Mesodermal cell (in vitro differentiated cells): ENCODE measurements at regions not wholly inside any gene's neighbourhood (a gene's known extent, or its start where the extent isn't known, plus 50 kb on each side); places are given as distances from the start of the nearest gene placed in this dataset.

ENCODE experiments used
- H3K27ac ChIP-seq: 2 replicates; pipeline ENCODE4 v1.7.0; 2013; ENCODE audit warnings: mild to moderate bottlenecking, low read depth, low read length, moderate library complexity; ENCODE audit not compliant: severe bottlenecking
- H3K36me3 ChIP-seq: 2 replicates; pipeline ENCODE4 v1.7.1; 2013; ENCODE audit warnings: mild to moderate bottlenecking, low read length, moderate library complexity; ENCODE audit not compliant: control insufficient read depth, insufficient read depth
- H3K4me1 ChIP-seq: one replicate; pipeline ENCODE4 v1.7.1; 2013; ENCODE audit warnings: mild to moderate bottlenecking, low read length; ENCODE audit not compliant: insufficient read depth, control insufficient read depth, poor library complexity, severe bottlenecking
- H3K4me3 ChIP-seq: 2 replicates; pipeline ENCODE4 v1.7.0; 2013; ENCODE audit warnings: low read length, control low read depth, mild to moderate bottlenecking; ENCODE audit not compliant: insufficient read depth, poor library complexity, severe bottlenecking; ENCODE audit errors: extremely low read depth
- H3K9me3 ChIP-seq: 2 replicates; pipeline ENCODE4 v1.7.1; 2013; ENCODE audit warnings: mild to moderate bottlenecking, low read length, moderate library complexity; ENCODE audit not compliant: control insufficient read depth
- WGBS, 2 experiments: methylation state at CpG; one replicate each; pipeline ENCODE4 v1.1.5; 2013; ENCODE audit warnings: missing lambda C conversion rate in 2 of 2; ENCODE audit not compliant: insufficient coverage in 2 of 2; 5-methylcytosine and 5-hydroxymethylcytosine counted together

DNA sequence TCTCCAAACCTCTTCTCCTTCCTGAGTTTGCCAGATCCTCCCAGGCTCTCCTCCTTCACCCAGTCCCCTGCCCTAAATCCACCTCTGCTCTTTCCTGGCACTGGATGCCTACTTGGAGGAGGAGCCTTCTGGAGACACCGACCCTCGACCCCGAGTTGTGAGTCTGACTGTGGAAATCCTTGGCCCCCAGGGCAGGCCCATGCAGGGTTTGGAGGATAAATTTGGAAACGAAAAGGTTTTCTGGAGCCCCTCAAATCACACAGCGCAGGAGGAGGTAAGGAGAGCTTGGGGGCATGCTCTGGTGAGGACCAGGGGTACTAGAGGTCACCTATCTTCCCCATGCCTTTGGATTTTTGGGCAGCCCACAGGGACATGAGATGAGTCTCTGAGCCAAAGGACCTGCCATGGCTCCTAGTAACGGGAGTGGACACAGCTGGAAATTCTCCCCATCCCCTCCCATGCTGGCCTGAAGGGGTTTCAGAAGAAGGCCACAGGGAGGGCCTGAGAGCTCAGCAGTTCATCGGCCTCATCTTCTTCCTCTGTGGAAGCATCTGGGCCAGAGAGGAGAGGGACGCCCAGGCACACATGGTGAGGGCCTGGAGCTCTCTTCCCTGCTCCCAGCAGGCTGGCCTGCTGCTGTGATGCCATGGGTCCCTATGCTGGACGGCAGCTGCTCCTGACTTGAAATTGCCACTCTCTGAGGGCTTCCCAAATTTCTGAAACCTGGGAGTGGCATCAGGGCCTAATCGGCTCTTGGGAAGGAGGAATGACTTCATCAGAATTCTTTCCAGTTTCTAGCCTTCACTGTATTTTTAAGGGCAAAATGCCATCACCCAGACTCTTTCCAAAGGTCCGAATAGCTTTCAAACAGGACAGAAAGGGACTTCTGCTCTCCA lies 68.6 kb upstream of the ITGA11 start:
- Histone ChIP-seq H3K4me1 (peaks cover 16% of the 10 kb centered on the region), H3K36me3 (no peaks in the 10 kb centered on the region), H3K4me3 (no peak overlapping the region), H3K27ac (no peak overlapping the region), H3K9me3 (no peaks in the 10 kb centered on the region)
- 89 to 93% methylated on average over 6 to 8 of the region's 11 CpGs for WGBS, 2 experiments

DNA sequence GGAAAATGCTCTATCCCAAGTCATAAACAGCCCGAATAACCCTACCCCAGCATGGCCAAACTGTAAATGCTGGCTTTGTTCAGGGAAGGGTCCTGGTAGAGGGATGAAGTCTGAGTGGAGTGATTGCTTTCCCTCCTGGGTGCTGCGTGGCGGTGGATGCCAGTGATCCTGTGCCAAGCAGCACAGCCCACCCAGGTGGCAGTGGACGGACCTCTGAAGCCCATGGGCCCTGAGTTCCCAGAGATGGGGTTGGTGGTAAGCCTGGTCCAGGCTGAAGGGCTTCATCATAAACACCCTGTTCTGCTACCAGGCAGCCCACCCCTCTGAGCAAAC lies 69.3 kb upstream of the ITGA11 start:
- no peaks in the 10 kb centered on the region for H3K36me3 ChIP-seq
- H3K9me3 ChIP-seq = no peaks in the 10 kb centered on the region
- no peak overlapping the region for H3K4me3 ChIP-seq
- 100% methylated on average over 2 to 3 of the region's 4 CpGs for WGBS, 2 experiments
- peaks cover 16% of the 10 kb centered on the region for H3K4me1 ChIP-seq
- H3K27ac ChIP-seq = no peak overlapping the region

GRCh38 chr15:68501616-68502015 lies 69.7 kb upstream of the ITGA11 start:
- Histone ChIP-seq H3K4me1 (peaks cover 16% of the 10 kb centered on the region), H3K27ac (no peak overlapping the region), H3K36me3 (no peaks in the 10 kb centered on the region), H3K9me3 (no peaks in the 10 kb centered on the region), H3K4me3 (no peak overlapping the region)
- 92 to 100% methylated on average over 1 of the region's 2 CpGs for WGBS, 2 experiments

GRCh38 chr15:68502398-68502901 lies 70.5 kb upstream of the ITGA11 start:
- Histone ChIP-seq H3K27ac (no peak overlapping the region), H3K4me1 (peaks cover 13% of the 10 kb centered on the region), H3K4me3 (no peak overlapping the region), H3K9me3 (no peaks in the 10 kb centered on the region), H3K36me3 (no peaks in the 10 kb centered on the region)
- 88 to 94% methylated on average over 8 to 9 of the region's 11 CpGs for WGBS, 2 experiments

- Histone ChIP-seq H3K36me3 (no peaks in the 10 kb centered on the region), H3K27ac (no peak overlapping the region), H3K4me1 (peaks cover 13% of the 10 kb centered on the region), H3K9me3 (no peaks in the 10 kb centered on the region), H3K4me3 (no peak overlapping the region)
- WGBS, 2 experiments = 94 to 96% methylated on average over 5 to 6 of the region's 7 CpGs
Measured at GRCh38 chr15:68503213-68503612, 71.2 kb upstream of the ITGA11 start.

- Histone ChIP-seq H3K4me1 (peaks cover 13% of the 10 kb centered on the region), H3K4me3 (no peak overlapping the region), H3K9me3 (no peaks in the 10 kb centered on the region), H3K27ac (no peak overlapping the region), H3K36me3 (no peaks in the 10 kb centered on the region)
- WGBS, 2 experiments = 74 to 78% methylated on average over 9 to 11 of the region's 11 CpGs
Measured at GRCh38 chr15:68503791-68504680, 72.1 kb upstream of the ITGA11 start.

DNA sequence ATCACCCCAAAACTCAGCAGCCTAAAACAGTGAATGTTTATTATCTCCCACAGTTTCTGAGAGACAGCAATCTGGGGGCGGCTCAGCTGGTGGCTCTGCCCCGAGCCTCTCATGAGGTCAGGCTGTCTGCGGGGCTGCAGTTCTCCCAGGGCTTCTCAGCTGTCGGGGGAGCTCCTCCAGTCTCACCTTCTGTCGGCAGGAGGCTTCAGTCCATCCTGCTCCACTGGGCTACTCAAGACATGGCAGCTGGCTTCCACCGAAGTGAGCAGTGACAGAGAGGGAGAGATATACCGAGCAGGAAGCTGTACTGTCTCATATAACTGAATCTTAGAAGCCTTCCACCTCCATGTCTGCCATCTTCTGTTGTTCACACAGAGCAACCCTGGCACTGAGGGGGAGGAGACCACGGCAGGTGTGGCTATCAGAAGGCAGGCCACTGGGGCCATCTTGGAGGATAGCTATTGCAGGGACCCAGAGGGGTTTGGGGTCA lies 72.8 kb upstream of the ITGA11 start:
- 66 to 67% methylated on average over 5 to 6 of the region's 8 CpGs for WGBS, 2 experiments
- Histone ChIP-seq H3K36me3 (no peaks in the 10 kb centered on the region), H3K27ac (no peak overlapping the region), H3K9me3 (no peaks in the 10 kb centered on the region), H3K4me1 (peaks cover 13% of the 10 kb centered on the region), H3K4me3 (no peak overlapping the region)

DNA sequence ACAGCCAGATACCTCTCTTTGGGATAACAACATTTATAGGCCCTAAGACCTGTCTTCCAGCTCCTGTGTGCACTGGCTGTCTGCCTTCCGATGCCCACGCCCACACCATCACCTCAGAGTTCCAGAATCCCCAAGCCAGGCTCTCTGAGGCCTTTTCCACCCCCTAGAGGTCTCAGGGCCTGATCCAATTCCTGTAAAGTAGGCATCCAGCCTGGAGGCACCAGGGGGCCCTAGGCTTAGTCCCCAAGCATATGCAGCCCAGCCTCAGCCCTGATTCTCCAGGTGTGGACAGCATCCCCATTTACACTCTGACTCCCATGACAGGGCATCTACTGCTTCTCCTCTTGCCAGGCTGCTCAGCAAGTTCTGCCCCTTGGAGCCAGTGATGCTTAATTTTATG lies 72.7 kb upstream of the CORO2B start:
- Histone ChIP-seq H3K4me3 (no peak overlapping the region), H3K9me3 (no peaks in the 10 kb centered on the region), H3K27ac (no peak overlapping the region), H3K36me3 (no peaks in the 10 kb centered on the region), H3K4me1 (peaks cover 6% of the 10 kb centered on the region)
- WGBS, 2 experiments = 86 to 94% methylated on average over 2 of the region's 2 CpGs

GRCh38 chr15:68507447-68507846 lies 71.3 kb upstream of the CORO2B start:
- 93 to 100% methylated on average over 2 of the region's 2 CpGs for WGBS, 2 experiments
- H3K27ac ChIP-seq = no peak overlapping the region
- no peak overlapping the region for H3K4me3 ChIP-seq
- H3K9me3 ChIP-seq = no peaks in the 10 kb centered on the region
- peaks cover 6% of the 10 kb centered on the region for H3K4me1 ChIP-seq
- H3K36me3 ChIP-seq = no peaks in the 10 kb centered on the region

- 88 to 93% methylated on average over 9 to 12 of the region's 12 CpGs for WGBS, 2 experiments
- H3K4me1 ChIP-seq = peaks cover 6% of the 10 kb centered on the region
- no peaks in the 10 kb centered on the region for H3K9me3 ChIP-seq
Measured at GRCh38 chr15:68508485-68509189, 70.2 kb upstream of the CORO2B start.

More at GRCh38 chr15:68508485-68509189, 70.2 kb upstream of the CORO2B start:
- Histone ChIP-seq H3K4me3 (no peak overlapping the region), H3K27ac (no peak overlapping the region), H3K36me3 (no peaks in the 10 kb centered on the region)
